ENCODE measurements at regions not wholly inside any gene's neighbourhood (a gene's known extent, or its start where the extent isn't known, plus 50 kb on each side); places are given as distances from the start of the nearest gene placed in this dataset.

GRCh38 chr9:115169003-115169402, 51.0 kb upstream of the TNC start:
- no peak overlapping the region for H3K4me3 Mint-ChIP-seq (ENCODE audit: low read depth, unreplicated experiment)
- H3K27me3 Mint-ChIP-seq (ENCODE audit: unreplicated experiment) = peaks cover 13% of the 10 kb centered on the region

GRCh38 chr9:115170358-115171073, 52.6 kb upstream of the TNC start:
- TF ChIP-seq, protein P1, sequence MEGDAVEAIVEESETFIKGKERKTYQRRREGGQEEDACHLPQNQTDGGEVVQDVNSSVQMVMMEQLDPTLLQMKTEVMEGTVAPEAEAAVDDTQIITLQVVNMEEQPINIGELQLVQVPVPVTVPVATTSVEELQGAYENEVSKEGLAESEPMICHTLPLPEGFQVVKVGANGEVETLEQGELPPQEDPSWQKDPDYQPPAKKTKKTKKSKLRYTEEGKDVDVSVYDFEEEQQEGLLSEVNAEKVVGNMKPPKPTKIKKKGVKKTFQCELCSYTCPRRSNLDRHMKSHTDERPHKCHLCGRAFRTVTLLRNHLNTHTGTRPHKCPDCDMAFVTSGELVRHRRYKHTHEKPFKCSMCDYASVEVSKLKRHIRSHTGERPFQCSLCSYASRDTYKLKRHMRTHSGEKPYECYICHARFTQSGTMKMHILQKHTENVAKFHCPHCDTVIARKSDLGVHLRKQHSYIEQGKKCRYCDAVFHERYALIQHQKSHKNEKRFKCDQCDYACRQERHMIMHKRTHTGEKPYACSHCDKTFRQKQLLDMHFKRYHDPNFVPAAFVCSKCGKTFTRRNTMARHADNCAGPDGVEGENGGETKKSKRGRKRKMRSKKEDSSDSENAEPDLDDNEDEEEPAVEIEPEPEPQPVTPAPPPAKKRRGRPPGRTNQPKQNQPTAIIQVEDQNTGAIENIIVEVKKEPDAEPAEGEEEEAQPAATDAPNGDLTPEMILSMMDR (IDR thresholded peaks at IDR 0.05; ENCODE audit: unreplicated experiment) = no peak
- no peaks in the 10 kb centered on the region for H3K4me1 Mint-ChIP-seq (ENCODE audit: low read depth, unreplicated experiment)
- peaks cover 4% of the 10 kb centered on the region for H3K36me3 Mint-ChIP-seq (ENCODE audit: insufficient read depth, unreplicated experiment)
- no TSS peak for BruUV-seq (replicated peaks)
- intact Hi-C loops (cut with micrococcal nuclease; ENCODE audit: unreplicated experiment) = no loop called here
- CTCF ChIA-PET = no interaction called here
- peaks cover 13% of the 10 kb centered on the region for H3K27me3 Mint-ChIP-seq (ENCODE audit: unreplicated experiment)
- H3K4me3 Mint-ChIP-seq (ENCODE audit: low read depth, unreplicated experiment) = no peak overlapping the region
- peaks cover 4% of the 10 kb centered on the region for H3K9me3 Mint-ChIP-seq (ENCODE audit: low read depth, unreplicated experiment)
- no peak for DNase-seq
- no peak overlapping the region for H3K27ac Mint-ChIP-seq (ENCODE audit: unreplicated experiment)

More at GRCh38 chr9:115169003-115169402, 51.0 kb upstream of the TNC start:
- no peak overlapping the region for H3K27ac Mint-ChIP-seq (ENCODE audit: unreplicated experiment)
- peaks cover 4% of the 10 kb centered on the region for H3K9me3 Mint-ChIP-seq (ENCODE audit: low read depth, unreplicated experiment)
- no peak for DNase-seq
- H3K36me3 Mint-ChIP-seq (ENCODE audit: insufficient read depth, unreplicated experiment) = peaks cover 4% of the 10 kb centered on the region
- CTCF ChIA-PET = no interaction called here
- intact Hi-C loops (cut with micrococcal nuclease; ENCODE audit: unreplicated experiment) = no loop called here
- peaks cover 11% of the 10 kb centered on the region for H3K4me1 Mint-ChIP-seq (ENCODE audit: low read depth, unreplicated experiment)
- TF ChIP-seq, protein P1 (IDR thresholded peaks at IDR 0.05; ENCODE audit: unreplicated experiment) = no peak
- BruUV-seq (replicated peaks) = no TSS peak

- intact Hi-C loops (cut with micrococcal nuclease; ENCODE audit: unreplicated experiment) = no loop called here
- Mint-ChIP-seq H3K9me3 (ENCODE audit: low read depth, unreplicated experiment) (no peaks in the 10 kb centered on the region), H3K4me3 (ENCODE audit: low read depth, unreplicated experiment) (no peak overlapping the region), H3K27me3 (ENCODE audit: unreplicated experiment) (peaks cover 13% of the 10 kb centered on the region), H3K27ac (ENCODE audit: unreplicated experiment) (no peak overlapping the region), H3K4me1 (ENCODE audit: low read depth, unreplicated experiment) (no peaks in the 10 kb centered on the region), H3K36me3 (ENCODE audit: insufficient read depth, unreplicated experiment) (no peaks in the 10 kb centered on the region)
- no TSS peak for BruUV-seq (replicated peaks)
- CTCF ChIA-PET = no interaction called here
- no peak for DNase-seq
- TF ChIP-seq, protein P1 (IDR thresholded peaks at IDR 0.05; ENCODE audit: unreplicated experiment) = no peak
Measured at GRCh38 chr9:115171921-115172388, 54.0 kb upstream of the TNC start.

- intact Hi-C loops (cut with micrococcal nuclease; ENCODE audit: unreplicated experiment) = no loop called here
Measured at GRCh38 chr9:115182264-115182663, 64.3 kb upstream of the TNC start.

More at GRCh38 chr9:115182264-115182663, 64.3 kb upstream of the TNC start:
- Mint-ChIP-seq H3K4me1 (ENCODE audit: low read depth, unreplicated experiment) (peaks cover 11% of the 10 kb centered on the region), H3K9me3 (ENCODE audit: low read depth, unreplicated experiment) (no peaks in the 10 kb centered on the region), H3K27me3 (ENCODE audit: unreplicated experiment) (no peaks in the 10 kb centered on the region), H3K4me3 (ENCODE audit: low read depth, unreplicated experiment) (no peak overlapping the region), H3K27ac (ENCODE audit: unreplicated experiment) (no peak overlapping the region), H3K36me3 (ENCODE audit: insufficient read depth, unreplicated experiment) (no peaks in the 10 kb centered on the region)
- no peak for DNase-seq
- TF ChIP-seq, protein P1 (IDR thresholded peaks at IDR 0.05; ENCODE audit: unreplicated experiment) = no peak
- no TSS peak for BruUV-seq (replicated peaks)
- CTCF ChIA-PET = no interaction called here

Measured in Calu3 (cell line).